Thyroid gland (tissue), 4 donors: ENCODE measurements at regions not wholly inside any gene's neighbourhood (a gene's known extent, or its start where the extent isn't known, plus 50 kb on each side); places are given as distances from the start of the nearest gene placed in this dataset.

Experiments
- DNase-seq, 2 donors: peaks; one replicate each; pipeline ENCODE4 v3.0.0-alpha.2; 2019
- H3K27ac ChIP-seq, 3 donors: fragments of 200-600 bp; sonication (generic); 1 replicate in 2 of 3; 2 replicates in 1 of 3; pipeline ENCODE4 v1.5.1; 2016 to 2019; ENCODE audit warnings: mild to moderate bottlenecking in 1 of 3, moderate library complexity in 1 of 3
- H3K27me3 ChIP-seq: fragments of 200-600 bp; sonication (generic); one replicate; pipeline ENCODE4 v1.5.1; 2019
- H3K36me3 ChIP-seq, 2 donors: fragments of 200-600 bp; sonication (generic); one replicate each; pipeline ENCODE4 v1.5.1; 2016 to 2019
- H3K4me1 ChIP-seq, 2 donors: fragments of 200-600 bp; sonication (generic); one replicate each; pipeline ENCODE4 v1.5.1; 2017 to 2019
- H3K4me3 ChIP-seq, 3 donors: fragments of 200-600 bp; sonication (generic); replicated peaks in 1 of 3; 1 replicate in 2 of 3; 2 replicates in 1 of 3; pipeline ENCODE4 v1.5.1; 2016; ENCODE audit warnings: mild to moderate bottlenecking in 1 of 3
- H3K9me3 ChIP-seq: fragments of 200-600 bp; sonication (generic); one replicate; pipeline ENCODE4 v1.5.1; 2017
- POLR2A ChIP-seq, 2 donors: fragments of 450-650 bp; IDR thresholded peaks; one replicate each; pipeline ENCODE4 v1.6.1; 2017; ENCODE audit warnings: antibody characterized with exemption in 2 of 2, mild to moderate bottlenecking in 2 of 2, moderate library complexity in 1 of 2
- WGBS, 2 donors: methylation state at CpG; one replicate each; pipeline ENCODE4 v1.1.5; 2017; 5-methylcytosine and 5-hydroxymethylcytosine counted together
- intact Hi-C: fragments of 100-400 bp; cut with DNase I; formaldehyde crosslinking; loops from one replicate; pipeline ENCODE4 v1.15.1; 2023
- TF ChIP-seq, protein P1 (sequence below), 6 experiments: fragments of 200-600 bp in 3 of 6; fragments of 450-650 bp in 3 of 6; sonication (generic) in 3 of 6; IDR thresholded peaks; one replicate each; pipeline ENCODE4 v1.5.1; 2016 to 2019; ENCODE audit warnings: antibody characterized with exemption in 6 of 6, mild to moderate bottlenecking in 2 of 6, inconsistent platforms in 1 of 6, moderate library complexity in 1 of 6

DNA sequence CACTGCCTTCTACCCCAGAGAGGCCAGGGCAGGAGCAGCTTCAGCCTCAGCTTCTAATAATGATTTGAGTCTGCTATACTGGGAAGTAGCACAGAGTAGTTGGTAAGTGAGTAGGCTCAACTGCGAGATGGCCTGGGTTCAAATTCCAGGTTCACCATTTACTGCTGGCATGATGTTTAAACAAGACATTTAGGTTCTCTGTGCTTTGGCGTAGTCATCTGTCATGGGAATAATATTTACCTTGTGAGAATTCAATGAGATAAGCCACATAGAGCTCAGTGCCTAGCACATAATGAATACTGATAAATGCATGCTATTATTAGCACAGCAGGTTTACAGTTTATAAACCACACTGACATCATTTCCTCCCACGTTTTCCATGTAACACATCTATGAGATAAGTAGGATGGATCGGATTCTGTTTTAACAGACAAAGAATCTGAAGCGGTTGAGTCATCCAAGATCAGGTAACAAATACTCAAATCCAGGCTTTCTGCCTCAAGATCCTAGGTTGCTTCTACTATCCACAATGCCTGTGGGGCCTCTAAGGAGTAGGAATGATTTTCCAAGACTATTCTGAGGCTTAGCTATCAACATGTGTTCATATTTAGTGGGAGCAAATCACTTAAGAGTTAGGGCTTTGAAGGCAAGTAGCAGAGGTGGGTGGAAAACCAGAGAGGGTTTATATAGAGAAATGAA is 72.9 kb upstream of the DTNBP1 start:
- H3K4me1 ChIP-seq, result peaks cover 0 to 3% of the 10 kb centered on the region in 2 donors
- WGBS, 2 donors, result 56 to 65% methylated on average over 5 of the region's 5 CpGs
- no peak overlapping the region for H3K27ac ChIP-seq
- H3K9me3 ChIP-seq, result no peaks in the 10 kb centered on the region
- TF ChIP-seq, protein P1, sequence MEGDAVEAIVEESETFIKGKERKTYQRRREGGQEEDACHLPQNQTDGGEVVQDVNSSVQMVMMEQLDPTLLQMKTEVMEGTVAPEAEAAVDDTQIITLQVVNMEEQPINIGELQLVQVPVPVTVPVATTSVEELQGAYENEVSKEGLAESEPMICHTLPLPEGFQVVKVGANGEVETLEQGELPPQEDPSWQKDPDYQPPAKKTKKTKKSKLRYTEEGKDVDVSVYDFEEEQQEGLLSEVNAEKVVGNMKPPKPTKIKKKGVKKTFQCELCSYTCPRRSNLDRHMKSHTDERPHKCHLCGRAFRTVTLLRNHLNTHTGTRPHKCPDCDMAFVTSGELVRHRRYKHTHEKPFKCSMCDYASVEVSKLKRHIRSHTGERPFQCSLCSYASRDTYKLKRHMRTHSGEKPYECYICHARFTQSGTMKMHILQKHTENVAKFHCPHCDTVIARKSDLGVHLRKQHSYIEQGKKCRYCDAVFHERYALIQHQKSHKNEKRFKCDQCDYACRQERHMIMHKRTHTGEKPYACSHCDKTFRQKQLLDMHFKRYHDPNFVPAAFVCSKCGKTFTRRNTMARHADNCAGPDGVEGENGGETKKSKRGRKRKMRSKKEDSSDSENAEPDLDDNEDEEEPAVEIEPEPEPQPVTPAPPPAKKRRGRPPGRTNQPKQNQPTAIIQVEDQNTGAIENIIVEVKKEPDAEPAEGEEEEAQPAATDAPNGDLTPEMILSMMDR (IDR thresholded peaks at IDR 0.05), result no peak
- TF ChIP-seq POLR2A (IDR thresholded peaks at IDR 0.05), result no peak
- intact Hi-C loops, result no loop called here
- no peak overlapping the region for H3K4me3 ChIP-seq
- H3K36me3 ChIP-seq, result no peaks in the 10 kb centered on the region
- no peak for DNase-seq
- H3K27me3 ChIP-seq, result no peaks in the 10 kb centered on the region

DNA sequence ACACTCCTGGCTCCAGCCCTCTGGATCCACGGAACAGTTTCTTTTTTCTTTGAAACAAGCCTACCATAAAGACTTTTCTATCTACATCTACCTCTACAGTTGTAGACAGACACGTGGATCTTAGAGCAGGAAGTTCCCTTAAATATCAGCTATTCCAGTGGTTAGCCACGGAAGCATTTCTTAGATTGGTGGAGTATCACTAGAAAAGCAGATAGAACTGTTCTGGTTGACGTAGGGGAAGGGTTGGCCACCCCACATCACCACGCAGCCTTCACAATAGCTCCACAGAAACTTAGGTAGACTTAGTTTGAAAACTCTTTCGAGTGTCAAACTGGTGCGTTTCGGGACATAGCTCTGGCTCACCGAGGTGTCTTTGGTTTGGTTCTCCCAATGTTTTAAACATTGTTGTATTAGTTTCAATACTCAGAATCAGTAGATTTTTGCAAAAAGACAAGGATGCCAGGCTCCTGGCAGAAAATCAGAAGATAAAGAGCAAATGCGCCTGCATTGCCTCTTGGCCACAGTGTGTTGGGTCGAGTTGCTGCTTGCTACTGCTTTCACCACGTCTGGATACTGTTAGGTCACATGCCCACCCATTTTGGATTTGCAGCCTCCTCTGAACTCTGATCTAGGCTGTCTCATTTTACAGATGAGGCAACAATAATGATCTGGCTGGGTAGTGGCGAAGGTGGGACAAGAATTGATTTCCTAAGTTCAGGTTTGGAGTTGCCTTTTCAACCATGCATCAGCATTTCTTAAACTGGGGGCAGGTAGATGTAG is 71.5 kb upstream of the DTNBP1 start:
- 92 to 94% methylated on average over 13 of the region's 13 CpGs for WGBS, 2 donors

DNA sequence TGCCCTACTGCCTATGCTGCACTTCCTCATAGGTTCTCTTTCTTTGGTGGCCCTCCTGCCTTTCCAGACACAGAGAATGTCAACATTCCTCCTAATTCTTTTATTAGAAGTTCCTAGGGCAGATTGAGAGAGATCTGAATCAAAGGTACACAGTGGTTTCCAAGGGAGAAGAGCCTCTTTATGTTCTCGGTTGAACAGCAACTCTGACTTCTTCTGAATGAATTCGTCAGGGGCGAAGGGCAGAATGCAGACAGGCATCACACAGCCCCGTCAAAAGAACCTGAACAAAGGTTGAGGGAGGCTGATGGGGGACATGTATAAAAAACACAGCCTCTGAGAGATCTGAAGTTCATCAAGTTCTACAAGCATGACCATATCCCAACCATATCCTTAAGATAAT is 68.1 kb upstream of the DTNBP1 start:
- intact Hi-C loops, result no loop called here
- peaks cover 0 to 3% of the 10 kb centered on the region in 2 donors for H3K4me1 ChIP-seq
- no peaks in the 10 kb centered on the region for H3K27me3 ChIP-seq
- H3K27ac ChIP-seq, result no peak overlapping the region
- WGBS, 2 donors, result 91 to 95% methylated on average over 4 of the region's 4 CpGs
- H3K9me3 ChIP-seq, result no peaks in the 10 kb centered on the region
- TF ChIP-seq, protein P1 (IDR thresholded peaks at IDR 0.05), result no peak
- TF ChIP-seq POLR2A (IDR thresholded peaks at IDR 0.05), result no peak
- H3K4me3 ChIP-seq, result no peak overlapping the region
- DNase-seq, result no peak
- no peaks in the 10 kb centered on the region for H3K36me3 ChIP-seq

More for the DNA sequence above, 71.5 kb upstream of the DTNBP1 start:
- Histone ChIP-seq H3K4me3 (no peak overlapping the region), H3K36me3 (no peaks in the 10 kb centered on the region), H3K27ac (no peak overlapping the region), H3K9me3 (no peaks in the 10 kb centered on the region), H3K27me3 (no peaks in the 10 kb centered on the region), H3K4me1 (peaks cover 0 to 3% of the 10 kb centered on the region in 2 donors)
- intact Hi-C loops, result no loop called here
- DNase-seq, result no peak
- TF ChIP-seq POLR2A (IDR thresholded peaks at IDR 0.05), result no peak
- TF ChIP-seq, protein P1 (IDR thresholded peaks at IDR 0.05), result no peak

DNA sequence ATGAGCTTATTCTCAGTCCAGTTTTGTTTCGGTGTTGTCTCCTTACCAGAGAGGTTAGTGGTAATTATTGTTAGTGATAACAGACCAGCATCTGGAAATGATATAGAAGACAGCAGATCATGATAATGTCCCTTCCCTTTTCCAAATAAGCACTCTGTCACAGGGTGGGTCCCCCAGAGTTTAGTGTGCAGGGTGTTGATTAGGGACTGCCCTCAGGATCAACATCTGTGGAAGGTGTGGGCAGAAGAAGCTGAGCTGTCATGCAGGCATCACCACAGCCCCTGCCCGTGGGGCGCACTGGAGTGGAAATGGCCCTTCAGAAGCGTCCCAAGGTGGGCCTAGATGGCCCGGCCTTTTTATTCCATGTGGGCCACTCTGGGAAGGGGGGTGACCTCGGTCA is 67.6 kb upstream of the DTNBP1 start:
- H3K27ac ChIP-seq, result no peak overlapping the region
- no peaks in the 10 kb centered on the region for H3K36me3 ChIP-seq
- intact Hi-C loops, result no loop called here
- peaks cover 0 to 3% of the 10 kb centered on the region in 2 donors for H3K4me1 ChIP-seq
- no peak for DNase-seq
- TF ChIP-seq, protein P1 (IDR thresholded peaks at IDR 0.05), result no peak
- no peak for TF ChIP-seq POLR2A (IDR thresholded peaks at IDR 0.05)
- no peaks in the 10 kb centered on the region for H3K27me3 ChIP-seq
- H3K9me3 ChIP-seq, result no peaks in the 10 kb centered on the region
- WGBS, 2 donors, result 82% methylated on average over 6 of the region's 6 CpGs
- H3K4me3 ChIP-seq, result no peak overlapping the region

DNA sequence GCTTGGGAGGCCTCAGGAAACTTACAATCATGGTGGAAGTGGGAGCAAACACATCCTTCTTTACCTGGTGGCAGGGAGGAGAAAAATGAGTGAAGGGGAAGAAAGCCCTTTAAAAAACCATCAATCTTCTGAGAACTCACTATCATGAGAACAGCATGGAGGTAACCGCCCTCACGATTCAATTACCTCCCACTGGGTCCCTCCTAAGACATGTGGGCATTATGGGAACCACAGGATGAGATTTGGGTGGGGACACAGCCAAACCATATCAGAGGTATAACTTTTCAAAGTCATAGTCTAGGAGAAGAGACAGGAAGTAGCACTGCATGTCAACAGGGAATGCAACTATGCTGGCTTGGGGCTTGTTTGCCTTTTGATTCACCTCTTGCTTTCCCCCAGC is 59.9 kb upstream of the DTNBP1 start:
- Histone ChIP-seq H3K27ac (no peak overlapping the region), H3K4me1 (no peaks in the 10 kb centered on the region), H3K27me3 (no peaks in the 10 kb centered on the region), H3K36me3 (no peaks in the 10 kb centered on the region), H3K4me3 (no peak overlapping the region), H3K9me3 (no peaks in the 10 kb centered on the region)
- intact Hi-C loops, result no loop called here
- WGBS, 2 donors, result 86 to 95% methylated on average over 2 of the region's 2 CpGs
- no peak for DNase-seq
- no peak for TF ChIP-seq POLR2A (IDR thresholded peaks at IDR 0.05)
- TF ChIP-seq, protein P1 (IDR thresholded peaks at IDR 0.05), result no peak
